Endothelial cell of umbilical vein (primary cell): ENCODE measurements at regions not wholly inside any gene's neighbourhood (a gene's known extent, or its start where the extent isn't known, plus 50 kb on each side); places are given as distances from the start of the nearest gene placed in this dataset.

ENCODE experiments used
- BruUV-seq: library from RNA; stranded (reverse); fragments of 400-500 nt; replicated peaks from 2 replicates; lab custom pipeline; 2021; lab: Mats Ljungman, UMichigan
- CTCF ChIA-PET: fragments of 300-600, 350-600 bp; sonication (Branson Sonifier 250); formaldehyde crosslinking; loops from one replicate; lab custom pipeline; 2021; ENCODE audit warnings: antibody characterized with exemption, inconsistent platforms; lab: Charles Lee
- POLR2A ChIA-PET: fragments of 300-600, 350-600 bp; sonication (Branson Sonifier 250); formaldehyde crosslinking; loops from one replicate; lab custom pipeline; 2021; ENCODE audit warnings: antibody characterized with exemption, inconsistent platforms; lab: Charles Lee
- DNase-seq: peaks from one replicate; pipeline ENCODE4 v3.0.0-alpha.2; 2011; ENCODE audit warnings: low read depth, low spot score
- FAIRE-seq: peaks from 2 replicates; lab custom pipeline; 2011; peaks lifted over from hg19 to GRCh38; lab: Jason Lieb, UNC
- H2AFZ ChIP-seq: 2 replicates; pipeline ENCODE4 v1.6.0; 2012; ENCODE audit warnings: low read depth, low read length, control low read depth, inconsistent platforms
- H3K27ac ChIP-seq: 2 replicates; pipeline ENCODE4 v1.5.1; 2011; ENCODE audit warnings: low read depth, mild to moderate bottlenecking, control low read depth, low read length, moderate library complexity; ENCODE audit not compliant: insufficient read depth
- H3K27me3 ChIP-seq, 2 experiments: 2 replicates each; pipeline versions ENCODE4 v1.6.0 to v1.6.1; 2011; ENCODE audit warnings: low read length in 2 of 2, mixed read lengths in 1 of 2; ENCODE audit not compliant: control insufficient read depth in 2 of 2, insufficient read depth in 2 of 2
- H3K36me3 ChIP-seq, 2 experiments: 2 replicates in 1 of 2; 3 replicates in 1 of 2; pipeline ENCODE4 v1.5.1; 2011; ENCODE audit warnings: low read length in 2 of 2, mild to moderate bottlenecking in 1 of 2, moderate library complexity in 1 of 2; ENCODE audit not compliant: control insufficient read depth in 2 of 2, insufficient read depth in 2 of 2; ENCODE audit errors: extremely low read depth in 1 of 2
- H3K4me1 ChIP-seq: 3 replicates; pipeline ENCODE4 v1.5.1; 2011; ENCODE audit warnings: mild to moderate bottlenecking, low read length; ENCODE audit not compliant: control insufficient read depth, insufficient read depth; ENCODE audit errors: extremely low read depth
- H3K4me2 ChIP-seq: 2 replicates; pipeline ENCODE4 v1.6.1; 2011; ENCODE audit warnings: low read length, control low read depth, mixed read lengths; ENCODE audit not compliant: insufficient read depth
- H3K4me3 ChIP-seq, 3 experiments: fragments of 200-600 bp in 1 of 3; sonication (generic), shearing (Covaris generic) in 1 of 3; replicated peaks in 1 of 3; 2 replicates each; pipeline ENCODE4 v1.5.1; 2011 to 2016; ENCODE audit warnings: control low read depth in 3 of 3, low read length in 3 of 3, mild to moderate bottlenecking in 2 of 3, inconsistent platforms in 1 of 3, low read depth in 1 of 3, moderate library complexity in 1 of 3; ENCODE audit not compliant: insufficient read depth in 1 of 3
- H3K79me2 ChIP-seq: 2 replicates; pipeline ENCODE4 v1.6.0; 2012; ENCODE audit warnings: low read length, inconsistent platforms; ENCODE audit not compliant: control insufficient read depth, insufficient read depth
- H3K9ac ChIP-seq: replicated peaks from 2 replicates; pipeline ENCODE3; 2011; ENCODE audit warnings: low read length, control low read depth; ENCODE audit not compliant: insufficient read depth; ENCODE audit errors: extremely low read depth
- H3K9me1 ChIP-seq: replicated peaks from 3 replicates; pipeline ENCODE4 v1.6.0; 2011; ENCODE audit warnings: mild to moderate bottlenecking, low read length; ENCODE audit not compliant: control insufficient read depth, insufficient read depth; ENCODE audit errors: extremely low read depth
- H3K9me3 ChIP-seq: replicated peaks from 2 replicates; pipeline ENCODE4 v1.5.1; 2012; ENCODE audit warnings: low read length, inconsistent platforms; ENCODE audit not compliant: control insufficient read depth, insufficient read depth
- H4K20me1 ChIP-seq: replicated peaks from 2 replicates; pipeline ENCODE3; 2011; ENCODE audit warnings: mild to moderate bottlenecking, low read length; ENCODE audit not compliant: control insufficient read depth, insufficient read depth; ENCODE audit errors: extremely low read depth
- CTCF ChIP-seq, 2 donors: IDR thresholded peaks; 1 replicate in 1 of 2; 2 replicates in 1 of 2; pipeline ENCODE4 v1.5.1; 2011; ENCODE audit warnings: low read length in 2 of 2, mild to moderate bottlenecking in 2 of 2, moderate library complexity in 2 of 2, control low read depth in 1 of 2, inconsistent platforms in 1 of 2, low read depth in 1 of 2; ENCODE audit not compliant: insufficient read depth in 1 of 2; ENCODE audit errors: extremely low read depth in 1 of 2
- EZH2 ChIP-seq: IDR thresholded peaks from 2 replicates; pipeline ENCODE4 v1.6.1; 2012; ENCODE audit warnings: borderline replicate concordance, low read depth, mild to moderate bottlenecking, moderate library complexity, low read length, inconsistent platforms; ENCODE audit not compliant: severe bottlenecking
- FOS ChIP-seq: IDR thresholded peaks from 2 replicates; pipeline ENCODE4 v1.6.1; 2011; ENCODE audit warnings: mild to moderate bottlenecking, low read length, moderate library complexity, borderline replicate concordance; ENCODE audit not compliant: insufficient read depth
- GATA2 ChIP-seq: IDR thresholded peaks from 2 replicates; pipeline ENCODE4 v1.7.0; 2011; ENCODE audit warnings: low read depth, mild to moderate bottlenecking, moderate library complexity, mixed read lengths, low read length; ENCODE audit not compliant: insufficient read length, insufficient read depth
- JUN ChIP-seq: IDR thresholded peaks from 2 replicates; pipeline ENCODE4 v1.6.1; 2011; ENCODE audit warnings: borderline replicate concordance, low read depth; ENCODE audit not compliant: insufficient read length, insufficient read depth
- MYC ChIP-seq: IDR thresholded peaks from one replicate; pipeline ENCODE4 v1.6.1; 2011; ENCODE audit warnings: mild to moderate bottlenecking, low read depth, low read length
- POLR2A ChIP-seq: IDR thresholded peaks from 2 replicates; pipeline ENCODE4 v1.6.1; 2012; ENCODE audit warnings: low read depth, mild to moderate bottlenecking, control low read depth, low read length
- POLR2AphosphoS5 ChIP-seq: IDR thresholded peaks from 2 replicates; pipeline ENCODE4 v1.6.1; 2012; ENCODE audit warnings: low read depth, mild to moderate bottlenecking, control low read depth, low read length, moderate library complexity; ENCODE audit not compliant: insufficient read depth
- dilution Hi-C: fragments of 300-500 bp; cut with MboI; formaldehyde crosslinking; loops from one replicate; pipeline ENCODE4 v1.15.0; 2019; ENCODE audit warnings: low sequenced_read_pairs; ENCODE audit not compliant: extremely low pct_ligation_motif_present
- intact Hi-C: fragments of 100-400 bp; cut with micrococcal nuclease; formaldehyde crosslinking; loops from one replicate; pipeline ENCODE4 v1.10.0; 2022
- TF ChIP-seq, protein P1 (sequence below): IDR thresholded peaks from 2 replicates; pipeline ENCODE4 v1.6.1; 2011; ENCODE audit not compliant: insufficient read depth, insufficient read length

DNA sequence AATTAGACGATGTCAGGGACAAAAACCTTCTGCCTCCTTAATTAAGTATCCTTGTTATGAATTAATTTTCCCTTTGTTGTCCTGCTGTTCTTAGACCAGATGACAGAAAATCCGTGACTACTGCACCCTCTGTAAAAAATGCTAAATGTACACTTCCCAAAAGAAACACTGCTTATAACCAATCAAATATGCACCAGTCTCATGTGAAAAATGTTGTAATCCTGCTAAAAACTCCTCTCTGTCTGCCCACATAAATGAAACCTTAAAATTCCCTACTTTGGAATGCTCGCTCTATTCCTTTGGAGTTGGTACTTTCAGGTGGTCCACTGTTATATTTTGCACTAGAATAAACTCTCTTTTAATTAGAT, 366.8 kb upstream of the CCDC179 start:
- ChIA-PET POLR2A (no interaction called here), CTCF (no interaction called here)
- no peak overlapping the region for H3K4me2 ChIP-seq
- TF ChIP-seq POLR2A = no peak
- no peak for TF ChIP-seq JUN
- TF ChIP-seq, protein P1, sequence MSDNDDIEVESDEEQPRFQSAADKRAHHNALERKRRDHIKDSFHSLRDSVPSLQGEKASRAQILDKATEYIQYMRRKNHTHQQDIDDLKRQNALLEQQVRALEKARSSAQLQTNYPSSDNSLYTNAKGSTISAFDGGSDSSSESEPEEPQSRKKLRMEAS = no peak
- no peak for TF ChIP-seq CTCF (IDR thresholded peaks at IDR 0.05; ENCODE audit: extremely low read depth in 1 of 2, insufficient read depth in 1 of 2, low read depth in 1 of 2, low read length in 2 of 2)
- H4K20me1 ChIP-seq = no peaks in the 10 kb centered on the region
- H3K9me3 ChIP-seq = no peaks in the 10 kb centered on the region
- no peak overlapping the region for H3K9ac ChIP-seq
- H3K4me1 ChIP-seq = no peaks in the 10 kb centered on the region
- H3K9me1 ChIP-seq = no peaks in the 10 kb centered on the region
- DNase-seq = no peak
- no peak overlapping the region for H2AFZ ChIP-seq
- intact Hi-C loops = no loop called here
- no TSS peak for BruUV-seq
- H3K36me3 ChIP-seq = no peaks in the 10 kb centered on the region
- H3K79me2 ChIP-seq = no peaks in the 10 kb centered on the region
- dilution Hi-C loops = no loop called here
- no peak overlapping the region for H3K27ac ChIP-seq
- FAIRE-seq = no peak
- H3K4me3 ChIP-seq = no peak overlapping the region
- H3K27me3 ChIP-seq = no peaks in the 10 kb centered on the region

- no TSS peak for BruUV-seq
- Histone ChIP-seq H3K9me1 (no peaks in the 10 kb centered on the region), H3K9me3 (no peaks in the 10 kb centered on the region), H3K79me2 (no peaks in the 10 kb centered on the region), H3K4me2 (no peak overlapping the region), H3K36me3 (no peaks in the 10 kb centered on the region), H3K27me3 (no peaks in the 10 kb centered on the region), H3K9ac (no peak overlapping the region), H3K4me3 (no peak overlapping the region), H3K27ac (no peak overlapping the region), H4K20me1 (no peaks in the 10 kb centered on the region), H3K4me1 (peaks cover 3% of the 10 kb centered on the region), H2AFZ (no peak overlapping the region)
- no peak for DNase-seq
- no peak for FAIRE-seq
- ChIA-PET POLR2A (no interaction called here), CTCF (interaction anchor here (1.3 kb wide), 1 partner anchor 119 kb away, joined by 3 read pairs; no protein-coding TSS in a partner anchor)
- TF ChIP-seq JUN (no peak), GATA2 (no peak), EZH2 (no peak), POLR2A (no peak), CTCF (IDR thresholded peaks at IDR 0.05; ENCODE audit: extremely low read depth in 1 of 2, insufficient read depth in 1 of 2, low read depth in 1 of 2, low read length in 2 of 2) (no peak), POLR2AphosphoS5 (no peak), MYC (no peak), FOS (no peak)
- TF ChIP-seq, protein P1 = no peak
- intact Hi-C loops = no loop called here
- dilution Hi-C loops = no loop called here
Observed at GRCh38 chr11:23232652-23233051, 372.4 kb upstream of the CCDC179 start.
